ENCODE measurements at regions not wholly inside any gene's neighbourhood (a gene's known extent, or its start where the extent isn't known, plus 50 kb on each side); places are given as distances from the start of the nearest gene placed in this dataset.

DNA sequence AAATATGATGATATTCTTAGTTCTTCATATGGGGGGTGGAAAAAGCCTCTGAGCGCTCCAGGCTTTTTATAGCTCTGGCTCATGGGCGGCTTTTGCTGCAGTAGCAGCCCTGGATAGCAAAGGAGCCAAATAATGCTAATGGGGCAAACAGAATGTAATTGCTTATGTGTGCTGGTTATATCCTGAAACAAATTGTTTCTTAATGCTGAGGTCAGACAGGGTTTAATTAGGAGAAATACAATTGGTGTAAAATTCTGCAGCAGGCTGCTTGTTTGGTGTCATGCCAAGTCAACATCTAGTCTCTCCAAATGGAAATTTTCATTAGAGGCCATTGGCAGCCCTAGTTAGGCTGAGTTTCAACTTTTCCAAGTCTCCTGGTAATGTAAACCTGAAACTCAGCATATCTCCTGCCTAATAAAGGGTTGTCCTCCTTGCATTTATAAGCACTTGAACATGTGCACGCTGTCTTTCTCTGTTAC, 530.1 kb upstream of the NOX3 start:
- Histone ChIP-seq H3K9me3 (replicated peaks; ENCODE audit: insufficient read depth, low read length) (no peaks in the 10 kb centered on the region), H2AFZ (ENCODE audit: low read length) (no peak overlapping the region), H3K27me3 (replicated peaks; ENCODE audit: insufficient read depth, low read length) (no peaks in the 10 kb centered on the region), H3K36me3 (replicated peaks; ENCODE audit: insufficient read depth, low read length) (no peaks in the 10 kb centered on the region), H4K20me1 (ENCODE audit: insufficient read depth, low read length) (no peaks in the 10 kb centered on the region), H3F3A (ENCODE audit: insufficient read depth, low read length) (no peaks in the 10 kb centered on the region), H3K79me2 (ENCODE audit: low read length) (no peaks in the 10 kb centered on the region), H3K4me2 (ENCODE audit: low read depth, low read length) (no peak overlapping the region), H3K27ac (ENCODE audit: low read length) (no peak overlapping the region), H3K4me1 (ENCODE audit: low read length) (no peaks in the 10 kb centered on the region), H3K9me2 (replicated peaks; ENCODE audit: insufficient read depth, low read length) (no peaks in the 10 kb centered on the region), H3K9ac (ENCODE audit: low read length) (no peak overlapping the region), H3K4me3 (ENCODE audit: low read length) (no peak overlapping the region)
- DNase-seq = no peak
- TF ChIP-seq, protein P1, sequence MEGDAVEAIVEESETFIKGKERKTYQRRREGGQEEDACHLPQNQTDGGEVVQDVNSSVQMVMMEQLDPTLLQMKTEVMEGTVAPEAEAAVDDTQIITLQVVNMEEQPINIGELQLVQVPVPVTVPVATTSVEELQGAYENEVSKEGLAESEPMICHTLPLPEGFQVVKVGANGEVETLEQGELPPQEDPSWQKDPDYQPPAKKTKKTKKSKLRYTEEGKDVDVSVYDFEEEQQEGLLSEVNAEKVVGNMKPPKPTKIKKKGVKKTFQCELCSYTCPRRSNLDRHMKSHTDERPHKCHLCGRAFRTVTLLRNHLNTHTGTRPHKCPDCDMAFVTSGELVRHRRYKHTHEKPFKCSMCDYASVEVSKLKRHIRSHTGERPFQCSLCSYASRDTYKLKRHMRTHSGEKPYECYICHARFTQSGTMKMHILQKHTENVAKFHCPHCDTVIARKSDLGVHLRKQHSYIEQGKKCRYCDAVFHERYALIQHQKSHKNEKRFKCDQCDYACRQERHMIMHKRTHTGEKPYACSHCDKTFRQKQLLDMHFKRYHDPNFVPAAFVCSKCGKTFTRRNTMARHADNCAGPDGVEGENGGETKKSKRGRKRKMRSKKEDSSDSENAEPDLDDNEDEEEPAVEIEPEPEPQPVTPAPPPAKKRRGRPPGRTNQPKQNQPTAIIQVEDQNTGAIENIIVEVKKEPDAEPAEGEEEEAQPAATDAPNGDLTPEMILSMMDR (IDR thresholded peaks at IDR 0.05; ENCODE audit: low read length) = no peak
- TF ChIP-seq EZH2phosphoT487 (IDR thresholded peaks at IDR 0.05; ENCODE audit: low read length) (no peak), EZH2 (optimal IDR thresholded peaks at IDR 0.05; ENCODE audit: low read depth, low read length) (no peak)

DNA sequence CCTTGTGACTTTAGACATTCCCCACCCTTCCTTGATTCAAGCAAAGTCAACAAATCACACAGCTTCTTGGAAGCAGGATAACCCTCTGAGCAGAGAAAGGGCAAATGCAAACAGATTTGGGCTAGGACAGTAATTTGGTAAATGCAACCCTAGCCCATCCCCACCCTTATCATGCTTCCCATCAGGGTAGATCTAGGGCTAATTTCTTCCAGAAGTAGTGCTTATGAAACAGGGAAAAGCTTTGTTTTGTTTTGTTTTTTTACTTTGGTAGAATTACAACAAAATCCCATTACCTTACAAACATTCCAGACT, 525.1 kb upstream of the NOX3 start:
- H3K4me2 ChIP-seq (ENCODE audit: low read depth, low read length) = no peak overlapping the region
- H3K27ac ChIP-seq (ENCODE audit: low read length) = no peak overlapping the region
- no peaks in the 10 kb centered on the region for H3K27me3 ChIP-seq (replicated peaks; ENCODE audit: insufficient read depth, low read length)
- no peaks in the 10 kb centered on the region for H3F3A ChIP-seq (ENCODE audit: insufficient read depth, low read length)
- no peaks in the 10 kb centered on the region for H3K9me2 ChIP-seq (replicated peaks; ENCODE audit: insufficient read depth, low read length)
- no peaks in the 10 kb centered on the region for H3K36me3 ChIP-seq (replicated peaks; ENCODE audit: insufficient read depth, low read length)
- no peak overlapping the region for H2AFZ ChIP-seq (ENCODE audit: low read length)
- no peaks in the 10 kb centered on the region for H3K79me2 ChIP-seq (ENCODE audit: low read length)
- no peaks in the 10 kb centered on the region for H3K4me1 ChIP-seq (ENCODE audit: low read length)
- no peak for DNase-seq
- no peak for TF ChIP-seq EZH2 (optimal IDR thresholded peaks at IDR 0.05; ENCODE audit: low read depth, low read length)
- TF ChIP-seq, protein P1 (IDR thresholded peaks at IDR 0.05; ENCODE audit: low read length) = no peak
- TF ChIP-seq EZH2phosphoT487 (IDR thresholded peaks at IDR 0.05; ENCODE audit: low read length) = no peak
- H4K20me1 ChIP-seq (ENCODE audit: insufficient read depth, low read length) = no peaks in the 10 kb centered on the region
- no peaks in the 10 kb centered on the region for H3K9me3 ChIP-seq (replicated peaks; ENCODE audit: insufficient read depth, low read length)
- H3K9ac ChIP-seq (ENCODE audit: low read length) = no peak overlapping the region
- H3K4me3 ChIP-seq (ENCODE audit: low read length) = no peak overlapping the region

DNA sequence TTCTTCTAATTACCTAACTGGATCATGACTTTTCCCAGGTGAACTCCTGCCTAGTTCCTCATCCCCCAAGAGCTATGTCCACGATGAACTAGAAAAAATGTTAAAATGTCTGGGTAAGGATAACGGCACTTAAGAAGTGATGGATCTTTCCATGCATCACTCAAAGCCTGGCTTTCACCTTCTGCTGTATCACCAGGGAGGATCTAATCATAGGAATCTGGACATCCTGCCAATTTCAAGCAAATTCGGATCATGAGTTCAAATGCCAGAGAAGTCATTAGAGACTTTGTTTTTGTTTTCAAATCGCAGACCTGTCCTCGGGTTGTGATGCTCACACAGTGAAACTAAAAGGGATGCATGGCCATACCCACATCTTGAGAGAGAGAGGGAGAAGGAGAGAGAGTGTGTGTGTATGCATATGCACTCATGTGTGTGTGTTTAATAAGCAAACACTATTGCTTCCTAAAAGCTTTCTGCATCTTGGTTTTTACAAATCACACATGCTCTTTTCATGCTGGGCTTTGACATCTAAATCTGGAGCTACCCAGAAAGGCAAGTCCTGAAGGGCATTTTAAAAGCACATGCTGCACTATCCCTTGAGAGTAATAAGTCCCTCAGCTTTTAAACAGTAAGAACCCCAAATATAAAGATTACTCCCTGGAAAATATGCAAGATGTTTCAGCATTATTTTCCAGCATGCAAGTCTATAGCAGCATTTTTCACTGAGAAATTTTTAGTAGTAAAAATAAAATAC, 524.6 kb upstream of the NOX3 start:
- no peak for DNase-seq
- Histone ChIP-seq H3K4me1 (ENCODE audit: low read length) (no peaks in the 10 kb centered on the region), H3K36me3 (replicated peaks; ENCODE audit: insufficient read depth, low read length) (no peaks in the 10 kb centered on the region), H4K20me1 (ENCODE audit: insufficient read depth, low read length) (no peaks in the 10 kb centered on the region), H3K27me3 (replicated peaks; ENCODE audit: insufficient read depth, low read length) (no peaks in the 10 kb centered on the region), H3K4me3 (ENCODE audit: low read length) (no peak overlapping the region), H3K9me3 (replicated peaks; ENCODE audit: insufficient read depth, low read length) (no peaks in the 10 kb centered on the region), H3K4me2 (ENCODE audit: low read depth, low read length) (no peak overlapping the region), H2AFZ (ENCODE audit: low read length) (no peak overlapping the region), H3K9ac (ENCODE audit: low read length) (no peak overlapping the region), H3F3A (ENCODE audit: insufficient read depth, low read length) (no peaks in the 10 kb centered on the region), H3K79me2 (ENCODE audit: low read length) (no peaks in the 10 kb centered on the region), H3K27ac (ENCODE audit: low read length) (no peak overlapping the region), H3K9me2 (replicated peaks; ENCODE audit: insufficient read depth, low read length) (no peaks in the 10 kb centered on the region)
- TF ChIP-seq, protein P1 (IDR thresholded peaks at IDR 0.05; ENCODE audit: low read length) = no peak
- TF ChIP-seq EZH2 (optimal IDR thresholded peaks at IDR 0.05; ENCODE audit: low read depth, low read length) = no peak
- TF ChIP-seq EZH2phosphoT487 (IDR thresholded peaks at IDR 0.05; ENCODE audit: low read length) = no peak
